Endodermal cell (in vitro differentiated cells): ENCODE measurements at regions not wholly inside any gene's neighbourhood (a gene's known extent, or its start where the extent isn't known, plus 50 kb on each side); places are given as distances from the start of the nearest gene placed in this dataset.
"Not testable (repeated sequence)": the region's sequence is repeated elsewhere in the genome, so short reads cannot be mapped to it uniquely, and the experiment has no call there.

ENCODE experiments used
- DNase-seq: peaks from one replicate; pipeline ENCODE4 v3.0.0-alpha.2; 2017
- H3K27ac ChIP-seq: 2 replicates; pipeline ENCODE4 v1.5.1; 2013; ENCODE audit warnings: mild to moderate bottlenecking, low read depth, low read length, moderate library complexity
- H3K27me3 ChIP-seq: 2 replicates; pipeline ENCODE4 v1.6.1; 2013; ENCODE audit warnings: mild to moderate bottlenecking, low read length, moderate library complexity; ENCODE audit not compliant: insufficient read depth, control insufficient read depth, poor library complexity, severe bottlenecking
- H3K36me3 ChIP-seq: 2 replicates; pipeline ENCODE4 v1.7.0; 2013; ENCODE audit warnings: mild to moderate bottlenecking, low read length, moderate library complexity; ENCODE audit not compliant: control insufficient read depth, insufficient read depth
- H3K4me1 ChIP-seq: one replicate; pipeline ENCODE4 v1.7.0; 2013; ENCODE audit warnings: low read length; ENCODE audit not compliant: control insufficient read depth, insufficient read depth
- H3K4me3 ChIP-seq: 2 replicates; pipeline ENCODE4 v1.5.1; 2013; ENCODE audit warnings: mild to moderate bottlenecking, low read length, moderate library complexity
- H3K9ac ChIP-seq: 2 replicates; pipeline ENCODE4 v1.6.1; 2013; ENCODE audit warnings: mild to moderate bottlenecking, low read length, moderate library complexity; ENCODE audit not compliant: poor library complexity, severe bottlenecking; ENCODE audit errors: extremely low read depth
- H3K9me3 ChIP-seq: 2 replicates; pipeline ENCODE4 v1.6.1; 2013; ENCODE audit warnings: mild to moderate bottlenecking, low read length, moderate library complexity; ENCODE audit not compliant: control insufficient read depth
- H3K27ac Mint-ChIP-seq: 2 replicates; pipeline ENCODE4 v1.8.0; 2020; ENCODE audit warnings: mixed read lengths
- H3K27me3 Mint-ChIP-seq: 2 replicates; pipeline ENCODE4 v1.8.0; 2021; ENCODE audit warnings: mild to moderate bottlenecking, mixed read lengths; ENCODE audit not compliant: insufficient read depth
- H3K36me3 Mint-ChIP-seq: 2 replicates; pipeline ENCODE4 v1.8.0; 2020; ENCODE audit warnings: low read depth, mixed read lengths
- H3K4me1 Mint-ChIP-seq: 2 replicates; pipeline ENCODE4 v1.8.0; 2020; ENCODE audit warnings: mixed read lengths
- H3K4me3 Mint-ChIP-seq: 2 replicates; pipeline ENCODE4 v1.8.0; 2020; ENCODE audit warnings: mild to moderate bottlenecking, moderate library complexity, mixed read lengths
- H3K9me3 Mint-ChIP-seq: 2 replicates; pipeline ENCODE4 v1.8.0; 2020; ENCODE audit warnings: mild to moderate bottlenecking, mixed read lengths
- CTCF ChIP-seq: fragments of 200-600 bp; sonication (generic); conservative IDR thresholded peaks from 2 replicates; pipeline ENCODE4 v1.5.0; 2021; ENCODE audit warnings: antibody characterized with exemption, mild to moderate bottlenecking
- WGBS, 2 experiments: methylation state at CpG; one replicate each; pipeline versions ENCODE4 v1.1.5 to v1.1.7; 2013; ENCODE audit warnings: missing lambda C conversion rate in 2 of 2, mixed read lengths in 1 of 2; ENCODE audit not compliant: insufficient coverage in 1 of 2, insufficient read length in 1 of 2; 5-methylcytosine and 5-hydroxymethylcytosine counted together

- WGBS, 2 experiments, result 88 to 89% methylated on average over 1 of the region's 2 CpGs
- Mint-ChIP-seq H3K9me3 (peaks cover 1% of the 10 kb centered on the region), H3K4me1 (peaks cover 28% of the 10 kb centered on the region), H3K4me3 (no peak overlapping the region), H3K27ac (no peak overlapping the region), H3K27me3 (no peaks in the 10 kb centered on the region), H3K36me3 (no peaks in the 10 kb centered on the region)
- H3K9me3 ChIP-seq, result no peaks in the 10 kb centered on the region
- no peak for DNase-seq
- H3K4me1 ChIP-seq, result peaks cover 7% of the 10 kb centered on the region
- no peak for TF ChIP-seq CTCF
- H3K9ac ChIP-seq, result no peak overlapping the region
- no peak overlapping the region for H3K27ac ChIP-seq
- H3K27me3 ChIP-seq, result no peaks in the 10 kb centered on the region
- no peaks in the 10 kb centered on the region for H3K36me3 ChIP-seq
- no peak overlapping the region for H3K4me3 ChIP-seq
Observed at GRCh38 chr13:34179927-34180326, 362.0 kb downstream of the RFC3 start.

GRCh38 chr13:34181256-34181655 lies 363.3 kb downstream of the RFC3 start:
- not testable (repeated sequence) for H3K36me3 ChIP-seq, H3K4me1 ChIP-seq, H3K36me3 Mint-ChIP-seq, H3K27ac ChIP-seq, H3K27me3 ChIP-seq, H3K9ac ChIP-seq, H3K4me3 Mint-ChIP-seq, H3K27me3 Mint-ChIP-seq, H3K27ac Mint-ChIP-seq, DNase-seq, H3K9me3 Mint-ChIP-seq, H3K4me3 ChIP-seq, H3K9me3 ChIP-seq
- H3K4me1 Mint-ChIP-seq, result peaks cover 28% of the 10 kb centered on the region
- WGBS, 2 experiments, result 91% methylated on average over 14 of the region's 16 CpGs; no CpG with 5 or more reads in 1 of the 2 experiments

- Histone ChIP-seq H3K36me3 (no peaks in the 10 kb centered on the region), H3K4me3 (no peak overlapping the region), H3K27me3 (no peaks in the 10 kb centered on the region), H3K9ac (no peak overlapping the region), H3K9me3 (peaks cover 22% of the 10 kb centered on the region), H3K27ac (no peak overlapping the region), H3K4me1 (no peaks in the 10 kb centered on the region)
- Mint-ChIP-seq H3K36me3 (peaks cover 2% of the 10 kb centered on the region), H3K4me1 (no peaks in the 10 kb centered on the region), H3K9me3 (peaks cover 38% of the 10 kb centered on the region), H3K4me3 (no peak overlapping the region), H3K27ac (no peak overlapping the region), H3K27me3 (no peaks in the 10 kb centered on the region)
- no peak for DNase-seq
- WGBS, 2 experiments, result 79 to 93% methylated on average over 2 of the region's 2 CpGs
- TF ChIP-seq CTCF, result no peak
Observed at GRCh38 chr13:34189946-34190345, 372.0 kb downstream of the RFC3 start.
